Ovary (tissue), 7 donors: ENCODE measurements at regions not wholly inside any gene's neighbourhood (a gene's known extent, or its start where the extent isn't known, plus 50 kb on each side); places are given as distances from the start of the nearest gene placed in this dataset.
"Not testable (repeated sequence)": the region's sequence is repeated elsewhere in the genome, so short reads cannot be mapped to it uniquely, and the experiment has no call there.

Source experiments
- DNase-seq, 5 donors: peaks; one replicate each; pipeline ENCODE4 v3.0.0-alpha.2; 2019 to 2020
- H3K27ac ChIP-seq, 2 donors: fragments of 200-600 bp; one replicate each; pipeline versions ENCODE4 v1.5.1 to v1.8.0; 2019 to 2022
- H3K27me3 ChIP-seq: fragments of 200-600 bp; one replicate; pipeline ENCODE4 v1.8.0; 2022
- H3K36me3 ChIP-seq: fragments of 200-600 bp; sonication (generic); one replicate; pipeline ENCODE4 v1.5.1; 2019
- H3K4me1 ChIP-seq: one replicate; pipeline ENCODE4 v1.8.1; 2013; ENCODE audit warnings: mild to moderate bottlenecking, moderate library complexity; ENCODE audit not compliant: insufficient read depth
- H3K4me3 ChIP-seq: fragments of 200-600 bp; sonication (generic); one replicate; pipeline ENCODE4 v1.5.1; 2017
- H3K9me3 ChIP-seq, 2 donors: fragments of 200-600 bp in 1 of 2; sonication (generic) in 1 of 2; one replicate each; pipeline versions ENCODE4 v1.5.1 to v1.8.1; 2013 to 2019; ENCODE audit warnings: mild to moderate bottlenecking in 1 of 2, moderate library complexity in 1 of 2
- WGBS, 3 donors: extraction: QIAGEN DNeasy Blood & Tissue Kit in 1 of 3; methylation state at CpG; one replicate each; pipeline versions ENCODE4 v1.1.5 to v1.1.7; 2013 to 2017; 5-methylcytosine and 5-hydroxymethylcytosine counted together
- intact Hi-C, 4 donors: fragments of 100-400 bp; cut with DNase I; formaldehyde crosslinking; loops; one replicate each; pipeline versions ENCODE4 v1.11.0 to v1.15.1; 2022 to 2023
- donor health status: DM: no; HTN: no; CAD: no; lungs with moderate emphysema.
- donor health status: DM: no; HTN: no; CAD: no.
- donor health status: Bipolar disorder and iron deficiency.
- donor health status: DM: no; HTN: no; CAD: no.
- donor health status: DM: yes; HTN: yes; CAD: no.

DNA sequence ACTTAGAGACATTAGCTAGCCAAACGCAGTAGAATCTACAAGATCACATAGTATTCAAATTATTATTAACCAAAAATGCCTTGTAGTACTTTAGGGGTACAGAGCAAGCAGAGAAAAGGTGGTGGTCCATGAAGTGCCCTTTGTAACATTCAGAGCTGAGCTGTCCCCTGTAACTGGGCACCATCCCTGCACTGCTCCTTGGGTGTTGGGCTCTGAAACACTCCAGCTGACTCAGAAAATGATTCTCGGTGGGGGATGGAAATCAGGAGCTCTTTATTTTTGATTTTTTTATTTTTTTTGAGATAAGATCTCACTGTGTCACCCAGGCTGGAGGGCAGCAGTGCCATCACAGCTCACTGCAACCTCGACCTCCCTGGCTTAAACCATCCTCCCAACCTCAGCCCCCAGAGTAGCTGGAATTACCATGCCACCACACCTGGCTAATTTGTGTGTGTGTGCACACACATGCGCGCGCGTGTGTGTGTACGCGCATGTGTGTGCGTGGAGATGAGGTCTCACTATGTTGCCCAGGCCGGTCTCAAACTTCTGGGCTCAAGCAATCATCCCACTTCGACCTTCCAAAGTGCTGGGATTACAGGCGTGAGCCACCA lies 342.6 kb downstream of the BCL2L11 start:
- H3K36me3 ChIP-seq, DNase-seq, H3K27ac ChIP-seq, H3K27me3 ChIP-seq, H3K9me3 ChIP-seq, H3K4me1 ChIP-seq, H3K4me3 ChIP-seq, intact Hi-C loops: not testable (repeated sequence)
- 89 to 94% (median 93%) methylated on average over 12 of the region's 13 CpGs for WGBS, 3 donors

GRCh38 chr2:111463956-111464355 lies 343.2 kb downstream of the BCL2L11 start:
- intact Hi-C loops, H3K27me3 ChIP-seq, H3K4me1 ChIP-seq, H3K9me3 ChIP-seq, H3K36me3 ChIP-seq, H3K27ac ChIP-seq, DNase-seq, H3K4me3 ChIP-seq: not testable (repeated sequence)
- 40% methylated on average over 1 of the region's 10 CpGs; no CpG with 5 or more reads in 2 of the 3 donors for WGBS, 3 donors

DNA sequence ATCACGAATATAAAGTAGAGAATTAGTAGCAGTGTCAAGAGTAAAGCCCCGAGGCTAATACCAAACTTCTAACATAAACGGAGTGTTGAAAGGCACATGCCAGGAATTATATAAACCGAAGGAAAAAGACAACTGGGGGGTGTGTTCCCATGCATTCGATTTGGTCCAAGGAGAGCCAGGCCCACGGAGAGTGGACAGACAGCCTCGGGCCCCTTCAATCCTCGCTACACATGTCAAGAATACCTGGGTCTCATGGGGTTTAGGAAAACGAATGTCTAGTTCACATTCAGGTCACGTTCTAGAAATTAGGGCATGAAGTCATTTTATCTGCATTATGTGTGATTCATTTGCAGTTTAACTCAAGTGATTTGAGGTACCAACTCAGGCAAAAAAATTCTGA lies 343.7 kb downstream of the BCL2L11 start:
- H3K9me3 ChIP-seq, H3K4me3 ChIP-seq, H3K27me3 ChIP-seq, H3K36me3 ChIP-seq, DNase-seq, H3K4me1 ChIP-seq, intact Hi-C loops, H3K27ac ChIP-seq: not testable (repeated sequence)
- 58 to 69% (median 60%) methylated on average over 6 to 7 of the region's 10 CpGs for WGBS, 3 donors

DNA sequence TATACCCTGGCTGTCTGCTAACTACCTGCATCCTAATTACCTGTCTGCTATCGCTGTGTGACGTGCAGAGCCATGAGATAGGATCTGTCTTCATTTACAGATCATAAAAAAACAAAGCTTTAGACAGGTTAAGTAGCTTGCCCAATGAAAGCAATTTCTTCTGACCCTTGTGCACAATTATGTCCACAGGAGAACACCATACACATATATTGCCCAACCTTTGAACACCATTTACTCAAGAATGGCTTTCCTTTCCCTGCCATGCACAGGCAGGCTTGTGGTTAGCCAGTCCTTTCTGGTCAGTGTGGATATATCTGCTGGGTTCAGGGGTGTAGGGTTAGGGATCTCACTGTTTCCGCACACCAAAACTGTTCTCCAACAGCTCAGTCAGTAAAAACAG lies 344.8 kb downstream of the BCL2L11 start:
- DNase-seq, intact Hi-C loops, H3K9me3 ChIP-seq, H3K36me3 ChIP-seq, H3K27ac ChIP-seq, H3K4me1 ChIP-seq, H3K4me3 ChIP-seq, H3K27me3 ChIP-seq: not testable (repeated sequence)
- WGBS, 3 donors: 99 to 100% (median 100%) methylated on average over 2 to 3 of the region's 3 CpGs

GRCh38 chr2:111466744-111467143 lies 346.0 kb downstream of the BCL2L11 start:
- H3K27ac ChIP-seq, DNase-seq, H3K9me3 ChIP-seq, intact Hi-C loops, H3K4me1 ChIP-seq, H3K4me3 ChIP-seq, H3K36me3 ChIP-seq, H3K27me3 ChIP-seq: not testable (repeated sequence)
- WGBS, 3 donors: 77 to 86% (median 84%) methylated on average over 4 of the region's 4 CpGs

DNA sequence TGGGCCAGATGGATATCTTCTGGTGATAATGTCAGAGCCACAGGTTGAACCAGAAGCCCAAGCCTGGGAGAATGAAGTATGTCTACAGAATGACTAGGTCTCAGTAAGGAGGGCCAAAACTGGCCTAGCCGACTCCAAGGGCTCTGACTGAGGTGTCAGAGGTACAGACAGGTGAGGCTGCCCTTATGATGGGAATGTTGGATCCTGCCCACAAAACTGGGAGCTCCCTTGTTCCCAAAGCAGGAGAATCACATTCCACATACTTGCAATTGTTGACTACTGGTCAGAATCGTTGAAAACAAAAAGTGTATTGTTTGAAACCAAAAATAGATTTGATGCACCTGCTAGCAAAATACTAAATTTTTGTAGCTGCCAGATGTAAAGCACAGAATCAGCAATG lies 350.2 kb downstream of the BCL2L11 start:
- DNase-seq, H3K4me3 ChIP-seq, H3K4me1 ChIP-seq, H3K27me3 ChIP-seq, H3K36me3 ChIP-seq, H3K27ac ChIP-seq, intact Hi-C loops, H3K9me3 ChIP-seq: not testable (repeated sequence)
- WGBS, 3 donors: 31 to 81% (median 50%) methylated on average over 2 of the region's 2 CpGs

GRCh38 chr2:111471791-111472530 lies 351.2 kb downstream of the BCL2L11 start:
- H3K4me3 ChIP-seq, H3K36me3 ChIP-seq, H3K4me1 ChIP-seq, intact Hi-C loops, H3K27me3 ChIP-seq, DNase-seq, H3K27ac ChIP-seq, H3K9me3 ChIP-seq: not testable (repeated sequence)
- 38 to 45% (median 41%) methylated on average over 3 to 9 of the region's 9 CpGs for WGBS, 3 donors

DNA sequence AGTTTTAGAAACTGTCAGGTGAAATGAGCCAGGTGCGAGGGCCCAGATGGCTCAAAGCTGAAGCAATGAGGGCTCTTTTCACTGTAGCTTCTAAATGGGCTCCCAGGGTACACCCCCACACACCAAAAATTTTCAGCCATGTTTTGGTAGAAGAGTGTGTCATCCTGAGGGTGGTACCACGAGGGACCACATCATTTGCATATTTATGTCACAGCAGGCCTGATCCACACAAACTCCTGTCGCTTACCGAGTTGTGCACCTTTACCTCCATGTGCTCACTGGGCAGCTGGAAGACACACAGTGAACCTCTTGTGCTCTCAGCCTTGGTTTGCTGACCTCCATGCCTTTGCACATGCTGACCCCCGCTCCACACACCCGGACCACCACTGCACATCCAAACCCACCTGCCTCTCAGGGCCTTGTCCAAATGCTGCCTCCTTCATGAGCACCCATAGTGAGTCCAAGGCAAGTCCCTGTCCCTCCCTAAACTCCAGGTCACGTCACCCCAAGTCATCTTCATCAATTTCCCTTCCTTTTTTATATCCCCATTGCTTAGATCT lies 352.2 kb downstream of the BCL2L11 start:
- H3K27me3 ChIP-seq, H3K27ac ChIP-seq, H3K9me3 ChIP-seq, H3K36me3 ChIP-seq, H3K4me3 ChIP-seq, H3K4me1 ChIP-seq, DNase-seq, intact Hi-C loops: not testable (repeated sequence)
- WGBS, 3 donors: 84 to 87% (median 87%) methylated on average over 7 of the region's 7 CpGs

- H3K9me3 ChIP-seq, H3K27me3 ChIP-seq, DNase-seq, intact Hi-C loops, H3K27ac ChIP-seq, H3K36me3 ChIP-seq, H3K4me3 ChIP-seq, H3K4me1 ChIP-seq: not testable (repeated sequence)
- 45 to 75% (median 70%) methylated on average over 1 to 3 of the region's 3 CpGs for WGBS, 3 donors
Observed at GRCh38 chr2:111473522-111473921, 352.8 kb downstream of the BCL2L11 start.

GRCh38 chr2:111474198-111474705 lies 353.5 kb downstream of the BCL2L11 start:
- 88 to 91% (median 91%) methylated on average over 4 to 8 of the region's 8 CpGs for WGBS, 3 donors
- H3K4me3 ChIP-seq, DNase-seq, H3K9me3 ChIP-seq, H3K27me3 ChIP-seq, H3K4me1 ChIP-seq, intact Hi-C loops, H3K36me3 ChIP-seq, H3K27ac ChIP-seq: not testable (repeated sequence)

- H3K4me3 ChIP-seq, H3K9me3 ChIP-seq, H3K4me1 ChIP-seq, H3K27me3 ChIP-seq, H3K36me3 ChIP-seq, H3K27ac ChIP-seq, intact Hi-C loops, DNase-seq: not testable (repeated sequence)
- 78 to 90% (median 80%) methylated on average over 2 to 3 of the region's 3 CpGs for WGBS, 3 donors
Observed at GRCh38 chr2:111478335-111478734, 357.6 kb downstream of the BCL2L11 start.

- H3K9me3 ChIP-seq, H3K27ac ChIP-seq, H3K36me3 ChIP-seq, H3K4me3 ChIP-seq, H3K27me3 ChIP-seq, intact Hi-C loops, DNase-seq, H3K4me1 ChIP-seq: not testable (repeated sequence)
- WGBS, 3 donors: 77 to 82% (median 82%) methylated on average over 12 to 14 of the region's 14 CpGs
Observed at GRCh38 chr2:111478871-111479318, 358.2 kb downstream of the BCL2L11 start.
